ENCODE measurements at regions not wholly inside any gene's neighbourhood (a gene's known extent, or its start where the extent isn't known, plus 50 kb on each side); places are given as distances from the start of the nearest gene placed in this dataset.

DNA sequence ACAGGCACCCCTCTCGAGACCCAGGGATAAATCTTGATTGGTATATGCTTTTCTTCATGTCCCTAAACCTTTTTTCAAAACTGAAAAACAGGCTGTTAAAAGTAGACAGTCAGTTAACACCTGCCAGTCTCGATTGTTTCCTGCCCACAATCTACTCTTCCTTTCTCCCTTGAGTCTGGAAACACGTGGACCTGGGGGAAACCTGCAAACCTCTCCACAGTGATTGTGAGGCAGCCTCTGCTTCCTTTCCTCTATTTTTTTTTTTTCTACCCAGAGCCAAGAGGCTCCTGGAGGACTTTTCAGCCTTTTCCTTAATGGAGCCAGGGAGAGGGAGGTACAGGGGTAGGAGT lies 69.4 kb upstream of the CLMP start:
- TF ChIP-seq, protein P1, sequence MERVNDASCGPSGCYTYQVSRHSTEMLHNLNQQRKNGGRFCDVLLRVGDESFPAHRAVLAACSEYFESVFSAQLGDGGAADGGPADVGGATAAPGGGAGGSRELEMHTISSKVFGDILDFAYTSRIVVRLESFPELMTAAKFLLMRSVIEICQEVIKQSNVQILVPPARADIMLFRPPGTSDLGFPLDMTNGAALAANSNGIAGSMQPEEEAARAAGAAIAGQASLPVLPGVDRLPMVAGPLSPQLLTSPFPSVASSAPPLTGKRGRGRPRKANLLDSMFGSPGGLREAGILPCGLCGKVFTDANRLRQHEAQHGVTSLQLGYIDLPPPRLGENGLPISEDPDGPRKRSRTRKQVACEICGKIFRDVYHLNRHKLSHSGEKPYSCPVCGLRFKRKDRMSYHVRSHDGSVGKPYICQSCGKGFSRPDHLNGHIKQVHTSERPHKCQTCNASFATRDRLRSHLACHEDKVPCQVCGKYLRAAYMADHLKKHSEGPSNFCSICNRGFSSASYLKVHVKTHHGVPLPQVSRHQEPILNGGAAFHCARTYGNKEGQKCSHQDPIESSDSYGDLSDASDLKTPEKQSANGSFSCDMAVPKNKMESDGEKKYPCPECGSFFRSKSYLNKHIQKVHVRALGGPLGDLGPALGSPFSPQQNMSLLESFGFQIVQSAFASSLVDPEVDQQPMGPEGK (CRISPR knock-in tag; IDR thresholded peaks at IDR 0.05; ENCODE audit: borderline replicate concordance) = no peak
- TF ChIP-seq, protein P2, sequence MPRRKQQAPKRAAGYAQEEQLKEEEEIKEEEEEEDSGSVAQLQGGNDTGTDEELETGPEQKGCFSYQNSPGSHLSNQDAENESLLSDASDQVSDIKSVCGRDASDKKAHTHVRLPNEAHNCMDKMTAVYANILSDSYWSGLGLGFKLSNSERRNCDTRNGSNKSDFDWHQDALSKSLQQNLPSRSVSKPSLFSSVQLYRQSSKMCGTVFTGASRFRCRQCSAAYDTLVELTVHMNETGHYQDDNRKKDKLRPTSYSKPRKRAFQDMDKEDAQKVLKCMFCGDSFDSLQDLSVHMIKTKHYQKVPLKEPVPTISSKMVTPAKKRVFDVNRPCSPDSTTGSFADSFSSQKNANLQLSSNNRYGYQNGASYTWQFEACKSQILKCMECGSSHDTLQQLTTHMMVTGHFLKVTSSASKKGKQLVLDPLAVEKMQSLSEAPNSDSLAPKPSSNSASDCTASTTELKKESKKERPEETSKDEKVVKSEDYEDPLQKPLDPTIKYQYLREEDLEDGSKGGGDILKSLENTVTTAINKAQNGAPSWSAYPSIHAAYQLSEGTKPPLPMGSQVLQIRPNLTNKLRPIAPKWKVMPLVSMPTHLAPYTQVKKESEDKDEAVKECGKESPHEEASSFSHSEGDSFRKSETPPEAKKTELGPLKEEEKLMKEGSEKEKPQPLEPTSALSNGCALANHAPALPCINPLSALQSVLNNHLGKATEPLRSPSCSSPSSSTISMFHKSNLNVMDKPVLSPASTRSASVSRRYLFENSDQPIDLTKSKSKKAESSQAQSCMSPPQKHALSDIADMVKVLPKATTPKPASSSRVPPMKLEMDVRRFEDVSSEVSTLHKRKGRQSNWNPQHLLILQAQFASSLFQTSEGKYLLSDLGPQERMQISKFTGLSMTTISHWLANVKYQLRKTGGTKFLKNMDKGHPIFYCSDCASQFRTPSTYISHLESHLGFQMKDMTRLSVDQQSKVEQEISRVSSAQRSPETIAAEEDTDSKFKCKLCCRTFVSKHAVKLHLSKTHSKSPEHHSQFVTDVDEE (CRISPR knock-in tag; IDR thresholded peaks at IDR 0.05) = no peak
- TF ChIP-seq TOX (CRISPR knock-in tag; IDR thresholded peaks at IDR 0.05; ENCODE audit: borderline replicate concordance) (no peak), OSR1 (CRISPR knock-in tag; IDR thresholded peaks at IDR 0.05) (no peak), ZNF8 (CRISPR knock-in tag; IDR thresholded peaks at IDR 0.05) (no peak), ARNTL (CRISPR knock-in tag; IDR thresholded peaks at IDR 0.05; ENCODE audit: borderline replicate concordance, low read depth) (no peak)
